GM12892 (cell line): ENCODE measurements at regions not wholly inside any gene's neighbourhood (a gene's known extent, or its start where the extent isn't known, plus 50 kb on each side); places are given as distances from the start of the nearest gene placed in this dataset.
"Not testable (repeated sequence)": the region's sequence is repeated elsewhere in the genome, so short reads cannot be mapped to it uniquely, and the experiment has no call there.

Source experiments
- DNase-seq: peaks from one replicate; pipeline ENCODE4 v3.0.0; 2011; ENCODE audit not compliant: insufficient read length
- FAIRE-seq: peaks from 2 replicates; lab custom pipeline; 2011; peaks lifted over from hg19 to GRCh38; lab: Jason Lieb, UNC
- POLR2A ChIP-seq: IDR thresholded peaks from 2 replicates; pipeline ENCODE4 v1.6.1; 2011; ENCODE audit warnings: low read depth, low read length, control low read depth
- POLR2AphosphoS5 ChIP-seq: IDR thresholded peaks from 2 replicates; pipeline ENCODE4 v1.6.1; 2011; ENCODE audit warnings: low read depth, low read length, control low read depth
- TAF1 ChIP-seq: IDR thresholded peaks from 2 replicates; pipeline ENCODE4 v1.6.1; 2011; ENCODE audit warnings: low read depth, mild to moderate bottlenecking, control low read depth, low read length, borderline replicate concordance

GRCh38 chr18:10131081-10131459, 217.3 kb downstream of the VAPA start:
- no peak for DNase-seq
- no peak for TF ChIP-seq POLR2AphosphoS5
- no peak for TF ChIP-seq POLR2A
- TF ChIP-seq TAF1 = no peak
- FAIRE-seq = no peak

- FAIRE-seq (no peak), DNase-seq (no peak)
- TF ChIP-seq TAF1 (no peak), POLR2AphosphoS5 (no peak), POLR2A (no peak)
Measured at GRCh38 chr18:10131460-10132395, 217.9 kb downstream of the VAPA start.

GRCh38 chr18:10133516-10133915, 219.7 kb downstream of the VAPA start:
- TF ChIP-seq TAF1 = no peak
- TF ChIP-seq POLR2AphosphoS5 = no peak
- TF ChIP-seq POLR2A = no peak
- FAIRE-seq = no peak
- no peak for DNase-seq

GRCh38 chr18:10134204-10134603, 220.4 kb downstream of the VAPA start:
- no peak for FAIRE-seq
- TF ChIP-seq POLR2A (no peak), POLR2AphosphoS5 (no peak), TAF1 (no peak)
- no peak for DNase-seq

- not testable (repeated sequence) for FAIRE-seq, DNase-seq
Measured at GRCh38 chr18:10134749-10135148, 220.9 kb downstream of the VAPA start.

GRCh38 chr18:10135302-10135926, 221.6 kb downstream of the VAPA start:
- FAIRE-seq = no peak
- TF ChIP-seq TAF1 = no peak
- TF ChIP-seq POLR2AphosphoS5 = no peak
- TF ChIP-seq POLR2A = no peak
- DNase-seq = no peak

GRCh38 chr18:10138719-10139118, 224.9 kb downstream of the VAPA start:
- FAIRE-seq (no peak), DNase-seq (no peak)
- no peak for TF ChIP-seq POLR2A
- TF ChIP-seq POLR2AphosphoS5 = no peak
- TF ChIP-seq TAF1 = no peak

- DNase-seq (no peak), FAIRE-seq (no peak)
Measured at GRCh38 chr18:10139783-10140410, 226.1 kb downstream of the VAPA start.

GRCh38 chr18:10140461-10141282, 226.9 kb downstream of the VAPA start:
- FAIRE-seq (no peak), DNase-seq (no peak)
- TF ChIP-seq POLR2A (no peak), TAF1 (no peak), POLR2AphosphoS5 (no peak)

More at GRCh38 chr18:10139783-10140410, 226.1 kb downstream of the VAPA start:
- TF ChIP-seq TAF1 = no peak
- TF ChIP-seq POLR2A = no peak
- TF ChIP-seq POLR2AphosphoS5 = no peak

- TF ChIP-seq POLR2A (no peak), TAF1 (no peak), POLR2AphosphoS5 (no peak)
- DNase-seq (no peak), FAIRE-seq (no peak)
Measured at GRCh38 chr18:10141559-10141958, 227.7 kb downstream of the VAPA start.

GRCh38 chr18:10142056-10142455, 228.2 kb downstream of the VAPA start:
- no peak for TF ChIP-seq TAF1
- no peak for TF ChIP-seq POLR2AphosphoS5
- no peak for TF ChIP-seq POLR2A
- DNase-seq (no peak), FAIRE-seq (no peak)
